Tibial nerve (tissue), 4 donors: ENCODE measurements at regions not wholly inside any gene's neighbourhood (a gene's known extent, or its start where the extent isn't known, plus 50 kb on each side); places are given as distances from the start of the nearest gene placed in this dataset.

Experiments
- EP300 ChIP-seq, 2 donors: sonication (generic); formaldehyde crosslinking; IDR thresholded peaks; one replicate each; pipeline ENCODE4 v1.6.1; 2017; ENCODE audit warnings: antibody characterized with exemption in 2 of 2, mild to moderate bottlenecking in 1 of 2
- TF ChIP-seq, protein P1 (sequence below), 5 experiments: fragments of 200-600 bp in 3 of 5; fragments of 450-650 bp in 2 of 5; sonication (generic) in 3 of 5; IDR thresholded peaks; one replicate each; pipeline ENCODE4 v1.5.1; 2016 to 2019; ENCODE audit warnings: antibody characterized with exemption in 5 of 5, mild to moderate bottlenecking in 3 of 5, moderate library complexity in 2 of 5

DNA sequence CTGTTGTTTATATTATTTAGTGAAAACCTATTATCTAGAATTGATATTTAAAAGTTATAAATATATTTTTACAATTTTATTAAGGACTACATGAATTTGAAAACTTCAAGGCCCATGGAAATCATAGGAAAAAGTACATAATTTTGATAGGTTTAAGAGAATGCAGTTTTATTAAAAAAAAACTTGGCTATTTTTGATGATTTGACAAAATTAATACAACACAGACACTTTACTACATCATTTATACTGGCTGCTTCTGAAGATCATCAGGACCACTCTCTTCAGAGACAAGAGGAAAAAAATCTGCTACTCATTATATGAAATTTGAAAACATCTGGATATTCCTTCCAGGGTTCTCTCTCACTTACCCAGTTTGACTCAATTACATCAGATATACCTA, 637.7 kb downstream of the BCKDHB start:
- TF ChIP-seq, protein P1, sequence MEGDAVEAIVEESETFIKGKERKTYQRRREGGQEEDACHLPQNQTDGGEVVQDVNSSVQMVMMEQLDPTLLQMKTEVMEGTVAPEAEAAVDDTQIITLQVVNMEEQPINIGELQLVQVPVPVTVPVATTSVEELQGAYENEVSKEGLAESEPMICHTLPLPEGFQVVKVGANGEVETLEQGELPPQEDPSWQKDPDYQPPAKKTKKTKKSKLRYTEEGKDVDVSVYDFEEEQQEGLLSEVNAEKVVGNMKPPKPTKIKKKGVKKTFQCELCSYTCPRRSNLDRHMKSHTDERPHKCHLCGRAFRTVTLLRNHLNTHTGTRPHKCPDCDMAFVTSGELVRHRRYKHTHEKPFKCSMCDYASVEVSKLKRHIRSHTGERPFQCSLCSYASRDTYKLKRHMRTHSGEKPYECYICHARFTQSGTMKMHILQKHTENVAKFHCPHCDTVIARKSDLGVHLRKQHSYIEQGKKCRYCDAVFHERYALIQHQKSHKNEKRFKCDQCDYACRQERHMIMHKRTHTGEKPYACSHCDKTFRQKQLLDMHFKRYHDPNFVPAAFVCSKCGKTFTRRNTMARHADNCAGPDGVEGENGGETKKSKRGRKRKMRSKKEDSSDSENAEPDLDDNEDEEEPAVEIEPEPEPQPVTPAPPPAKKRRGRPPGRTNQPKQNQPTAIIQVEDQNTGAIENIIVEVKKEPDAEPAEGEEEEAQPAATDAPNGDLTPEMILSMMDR (IDR thresholded peaks at IDR 0.05): no peak
- no peak for TF ChIP-seq EP300 (IDR thresholded peaks at IDR 0.05)
